ENCODE measurements at regions not wholly inside any gene's neighbourhood (a gene's known extent, or its start where the extent isn't known, plus 50 kb on each side); places are given as distances from the start of the nearest gene placed in this dataset.

GRCh38 chr7:81211934-81212320, 293.1 kb upstream of the SEMA3C start (continued):
- TF ChIP-seq SP4 (IDR thresholded peaks at IDR 0.05; ENCODE audit: low read length) (no peak), CHD1 (IDR thresholded peaks at IDR 0.05; ENCODE audit: low read depth, low read length) (no peak), CEBPB (IDR thresholded peaks at IDR 0.05; ENCODE audit: low read depth, low read length) (no peak)
